HG03442 (cell line): ENCODE measurements at regions not wholly inside any gene's neighbourhood (a gene's known extent, or its start where the extent isn't known, plus 50 kb on each side); places are given as distances from the start of the nearest gene placed in this dataset.
"Not testable (repeated sequence)": the region's sequence is repeated elsewhere in the genome, so short reads cannot be mapped to it uniquely, and the experiment has no call there.

ENCODE experiments used
- ATAC-seq: cut with Tn5 transposase; IDR thresholded peaks from one replicate; pipeline ENCODE4 v1.9.1; 2021; ENCODE audit warnings: mild to moderate bottlenecking, moderate library complexity; ENCODE audit not compliant: unreplicated experiment

- ATAC-seq, result no peak
These were observed 185.2 kb downstream of the UACA start for GRCh38 chr15:70578196-70578595.

GRCh38 chr15:70576696-70577095, 186.7 kb downstream of the UACA start:
- no peak for ATAC-seq

GRCh38 chr15:70576276-70576675, 187.1 kb downstream of the UACA start:
- ATAC-seq, result no peak

GRCh38 chr15:70575231-70576226, 187.8 kb downstream of the UACA start:
- ATAC-seq, result no peak

GRCh38 chr15:70574325-70574724, 189.0 kb downstream of the UACA start:
- not testable (repeated sequence) for ATAC-seq

- no peak for ATAC-seq
These were observed 190.1 kb downstream of the UACA start for GRCh38 chr15:70573121-70573850.

GRCh38 chr15:70569714-70570231, 193.6 kb downstream of the UACA start:
- ATAC-seq, result no peak

GRCh38 chr15:70569091-70569713, 194.2 kb downstream of the UACA start:
- no peak for ATAC-seq

GRCh38 chr15:70566989-70567388, 196.4 kb downstream of the UACA start:
- no peak for ATAC-seq

- no peak for ATAC-seq
These were observed 197.1 kb downstream of the UACA start for GRCh38 chr15:70566047-70566835.

GRCh38 chr15:70563561-70564095, 199.7 kb downstream of the UACA start:
- no peak for ATAC-seq

GRCh38 chr15:70562906-70563305, 200.5 kb downstream of the UACA start:
- ATAC-seq, result no peak

- no peak for ATAC-seq
These were observed 201.5 kb downstream of the UACA start for GRCh38 chr15:70561885-70562284.

- no peak for ATAC-seq
These were observed 202.6 kb downstream of the UACA start for GRCh38 chr15:70560617-70561328.

GRCh38 chr15:70559265-70560239, 203.8 kb downstream of the UACA start:
- ATAC-seq, result no peak

- ATAC-seq, result no peak
These were observed 204.7 kb downstream of the UACA start for GRCh38 chr15:70558406-70559264.

GRCh38 chr15:70557521-70558258, 205.7 kb downstream of the UACA start:
- no peak for ATAC-seq
